Esophagus muscularis mucosa (tissue), 4 donors: ENCODE measurements at regions not wholly inside any gene's neighbourhood (a gene's known extent, or its start where the extent isn't known, plus 50 kb on each side); places are given as distances from the start of the nearest gene placed in this dataset.

Source experiments
- DNase-seq: peaks from one replicate; pipeline ENCODE4 v3.0.0-alpha.2; 2017; ENCODE audit errors: extremely low spot score
- H3K27ac ChIP-seq, 4 donors: fragments of 200-600 bp; sonication (generic); replicated peaks in 1 of 4; 1 replicate in 3 of 4; 2 replicates in 1 of 4; pipeline ENCODE4 v1.5.1; 2016 to 2019; ENCODE audit warnings: mild to moderate bottlenecking in 1 of 4
- H3K27me3 ChIP-seq, 4 donors: fragments of 200-600 bp; sonication (generic); one replicate each; pipeline versions ENCODE4 v1.5.1 to v1.6.0; 2016 to 2019
- H3K36me3 ChIP-seq, 4 donors: fragments of 200-600 bp; sonication (generic); one replicate each; pipeline ENCODE4 v1.5.1; 2016 to 2019
- H3K4me1 ChIP-seq, 4 donors: fragments of 200-600 bp; sonication (generic); one replicate each; pipeline ENCODE4 v1.5.1; 2016 to 2019
- H3K4me3 ChIP-seq, 4 donors: fragments of 200-600 bp; sonication (generic); 1 replicate in 2 of 4; 2 replicates in 2 of 4; pipeline ENCODE4 v1.5.1; 2016 to 2019; ENCODE audit warnings: mild to moderate bottlenecking in 4 of 4, moderate library complexity in 1 of 4
- H3K9me3 ChIP-seq, 4 donors: fragments of 200-600 bp; sonication (generic); 1 replicate in 3 of 4; 2 replicates in 1 of 4; pipeline ENCODE4 v1.5.1; 2016 to 2019
- EP300 ChIP-seq: sonication (generic); formaldehyde crosslinking; IDR thresholded peaks from one replicate; pipeline ENCODE4 v1.6.1; 2017; ENCODE audit warnings: antibody characterized with exemption
- POLR2A ChIP-seq: fragments of 450-650 bp; IDR thresholded peaks from one replicate; pipeline ENCODE4 v1.6.1; 2017; ENCODE audit warnings: antibody characterized with exemption, moderate library complexity, mild to moderate bottlenecking, low read depth
- POLR2AphosphoS5 ChIP-seq, 2 donors: sonication (generic); formaldehyde crosslinking; IDR thresholded peaks; one replicate each; pipeline ENCODE4 v1.6.1; 2017; ENCODE audit warnings: antibody characterized with exemption in 2 of 2
- WGBS: methylation state at CpG from one replicate; pipeline ENCODE4 v1.1.5; 2018; 5-methylcytosine and 5-hydroxymethylcytosine counted together
- intact Hi-C: fragments of 100-400 bp; cut with DNase I; formaldehyde crosslinking; loops from one replicate; pipeline ENCODE4 v1.15.1; 2023
- TF ChIP-seq, protein P1 (sequence below), 3 experiments: fragments of 200-600 bp in 2 of 3; fragments of 450-650 bp in 1 of 3; sonication (generic) in 2 of 3; IDR thresholded peaks; one replicate each; pipeline ENCODE4 v1.5.1; 2017 to 2019; ENCODE audit warnings: antibody characterized with exemption in 3 of 3, mild to moderate bottlenecking in 2 of 3, moderate library complexity in 1 of 3

DNA sequence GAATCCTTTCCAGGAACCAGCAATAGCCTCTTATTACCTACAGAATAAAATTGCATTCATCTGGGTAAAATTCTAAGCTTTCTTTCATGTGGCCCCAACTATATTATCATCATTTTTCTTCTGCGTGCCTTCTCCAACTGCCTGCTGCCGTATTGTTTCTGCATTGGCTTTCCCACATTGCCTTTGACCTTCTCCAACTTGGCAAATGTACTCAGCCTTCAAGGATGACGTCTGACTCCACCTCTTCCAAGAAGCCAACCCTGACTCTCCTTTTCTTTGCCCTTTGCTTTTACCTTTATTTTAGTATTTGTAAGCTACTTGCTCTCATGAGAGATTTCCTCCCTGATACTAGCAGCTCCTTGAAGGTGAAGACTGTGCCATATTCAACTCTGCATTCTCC lies 200.4 kb upstream of the FAM9B start:
- H3K36me3 ChIP-seq = no peaks in the 10 kb centered on the region
- no peaks in the 10 kb centered on the region for H3K27me3 ChIP-seq
- intact Hi-C loops = no loop called here
- H3K4me1 ChIP-seq = no peaks in the 10 kb centered on the region
- TF ChIP-seq POLR2AphosphoS5 (IDR thresholded peaks at IDR 0.05) (no peak), EP300 (no peak), POLR2A (no peak)
- TF ChIP-seq, protein P1, sequence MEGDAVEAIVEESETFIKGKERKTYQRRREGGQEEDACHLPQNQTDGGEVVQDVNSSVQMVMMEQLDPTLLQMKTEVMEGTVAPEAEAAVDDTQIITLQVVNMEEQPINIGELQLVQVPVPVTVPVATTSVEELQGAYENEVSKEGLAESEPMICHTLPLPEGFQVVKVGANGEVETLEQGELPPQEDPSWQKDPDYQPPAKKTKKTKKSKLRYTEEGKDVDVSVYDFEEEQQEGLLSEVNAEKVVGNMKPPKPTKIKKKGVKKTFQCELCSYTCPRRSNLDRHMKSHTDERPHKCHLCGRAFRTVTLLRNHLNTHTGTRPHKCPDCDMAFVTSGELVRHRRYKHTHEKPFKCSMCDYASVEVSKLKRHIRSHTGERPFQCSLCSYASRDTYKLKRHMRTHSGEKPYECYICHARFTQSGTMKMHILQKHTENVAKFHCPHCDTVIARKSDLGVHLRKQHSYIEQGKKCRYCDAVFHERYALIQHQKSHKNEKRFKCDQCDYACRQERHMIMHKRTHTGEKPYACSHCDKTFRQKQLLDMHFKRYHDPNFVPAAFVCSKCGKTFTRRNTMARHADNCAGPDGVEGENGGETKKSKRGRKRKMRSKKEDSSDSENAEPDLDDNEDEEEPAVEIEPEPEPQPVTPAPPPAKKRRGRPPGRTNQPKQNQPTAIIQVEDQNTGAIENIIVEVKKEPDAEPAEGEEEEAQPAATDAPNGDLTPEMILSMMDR (IDR thresholded peaks at IDR 0.05) = no peak
- H3K9me3 ChIP-seq = no peaks in the 10 kb centered on the region
- no peak overlapping the region for H3K27ac ChIP-seq
- H3K4me3 ChIP-seq = no peak overlapping the region
- no peak for DNase-seq
- 81% methylated on average over 3 of the region's 3 CpGs for WGBS

DNA sequence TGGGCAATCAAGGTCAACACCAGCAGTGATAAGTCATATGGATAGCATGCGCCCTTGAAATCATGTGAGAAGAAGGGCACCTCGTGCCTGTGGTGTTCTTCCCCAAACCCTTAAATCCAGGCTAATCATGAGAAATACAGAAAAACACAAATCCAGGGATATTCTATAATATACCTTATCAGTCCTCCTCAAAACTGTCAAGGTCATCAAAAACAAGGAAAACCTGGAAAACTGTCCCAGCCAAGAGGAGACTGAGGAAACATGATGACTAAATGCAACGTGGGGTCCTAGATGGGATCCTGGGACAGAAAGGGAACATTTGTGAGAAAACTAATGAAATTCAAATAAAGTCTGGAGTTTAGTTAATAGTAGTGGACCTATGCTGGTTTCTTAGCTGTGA lies 201.8 kb upstream of the FAM9B start:
- H3K36me3 ChIP-seq = no peaks in the 10 kb centered on the region
- TF ChIP-seq POLR2A = no peak
- H3K4me3 ChIP-seq = no peak overlapping the region
- intact Hi-C loops = no loop called here
- H3K9me3 ChIP-seq = no peaks in the 10 kb centered on the region
- no peak overlapping the region for H3K27ac ChIP-seq
- DNase-seq = no peak
- H3K27me3 ChIP-seq = no peaks in the 10 kb centered on the region
- 77% methylated on average over 3 of the region's 3 CpGs for WGBS
- no peaks in the 10 kb centered on the region for H3K4me1 ChIP-seq

DNA sequence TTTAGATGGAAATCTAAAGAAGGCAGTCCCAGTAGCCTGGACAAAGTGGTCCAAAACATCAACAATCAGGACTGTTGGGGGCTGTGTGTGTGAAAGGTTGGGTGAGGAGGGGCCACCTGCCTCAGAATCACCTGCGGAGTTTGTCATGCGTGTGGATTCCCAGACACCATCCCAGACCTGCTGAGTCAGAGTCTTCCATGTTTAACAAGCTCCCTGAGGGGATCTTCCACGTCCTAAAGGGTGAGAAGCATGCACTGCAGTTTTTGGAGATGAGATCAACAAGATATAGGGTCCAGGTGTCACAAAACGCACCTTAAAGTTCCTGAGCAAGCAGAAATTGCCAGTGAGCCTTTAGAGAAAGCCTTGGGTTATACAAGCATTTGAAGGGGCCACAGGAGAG lies 207.0 kb upstream of the FAM9B start:
- 67% methylated on average over 4 of the region's 4 CpGs for WGBS
- TF ChIP-seq POLR2A (no peak), POLR2AphosphoS5 (IDR thresholded peaks at IDR 0.05) (no peak), EP300 (no peak)
- TF ChIP-seq, protein P1 (IDR thresholded peaks at IDR 0.05) = no peak
- no peak for DNase-seq
- Histone ChIP-seq H3K36me3 (no peaks in the 10 kb centered on the region), H3K4me1 (no peaks in the 10 kb centered on the region), H3K4me3 (no peak overlapping the region), H3K27ac (no peak overlapping the region), H3K9me3 (no peaks in the 10 kb centered on the region), H3K27me3 (no peaks in the 10 kb centered on the region)
- intact Hi-C loops = no loop called here

DNA sequence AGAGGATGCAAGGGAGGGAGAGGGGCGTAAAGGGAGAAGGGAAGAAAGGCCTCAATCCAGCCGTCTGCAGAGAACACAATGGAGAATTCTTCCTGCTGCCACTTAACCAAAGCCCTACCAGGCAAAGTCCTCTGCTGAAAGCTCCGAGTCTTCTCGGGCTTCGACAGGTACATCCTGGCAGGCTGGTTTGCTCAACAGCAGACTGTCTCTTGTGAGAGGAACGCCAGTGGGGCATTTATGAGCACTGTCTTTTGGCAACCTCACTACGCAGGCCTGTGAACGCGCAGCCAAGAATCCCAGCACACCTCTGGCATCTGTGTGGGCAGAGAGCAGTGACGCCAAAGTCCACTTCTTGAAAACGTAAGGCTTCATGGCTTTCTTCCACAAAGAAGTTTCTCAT lies 207.5 kb upstream of the FAM9B start:
- H3K36me3 ChIP-seq = no peaks in the 10 kb centered on the region
- H3K9me3 ChIP-seq = no peaks in the 10 kb centered on the region
- 88% methylated on average over 11 of the region's 11 CpGs for WGBS
- intact Hi-C loops = no loop called here
- no peak for DNase-seq
- TF ChIP-seq POLR2A = no peak
- TF ChIP-seq, protein P1 (IDR thresholded peaks at IDR 0.05) = no peak
- no peak for TF ChIP-seq POLR2AphosphoS5 (IDR thresholded peaks at IDR 0.05)
- no peak for TF ChIP-seq EP300
- no peaks in the 10 kb centered on the region for H3K27me3 ChIP-seq
- H3K4me1 ChIP-seq = no peaks in the 10 kb centered on the region
- H3K27ac ChIP-seq = no peak overlapping the region
- H3K4me3 ChIP-seq = no peak overlapping the region

DNA sequence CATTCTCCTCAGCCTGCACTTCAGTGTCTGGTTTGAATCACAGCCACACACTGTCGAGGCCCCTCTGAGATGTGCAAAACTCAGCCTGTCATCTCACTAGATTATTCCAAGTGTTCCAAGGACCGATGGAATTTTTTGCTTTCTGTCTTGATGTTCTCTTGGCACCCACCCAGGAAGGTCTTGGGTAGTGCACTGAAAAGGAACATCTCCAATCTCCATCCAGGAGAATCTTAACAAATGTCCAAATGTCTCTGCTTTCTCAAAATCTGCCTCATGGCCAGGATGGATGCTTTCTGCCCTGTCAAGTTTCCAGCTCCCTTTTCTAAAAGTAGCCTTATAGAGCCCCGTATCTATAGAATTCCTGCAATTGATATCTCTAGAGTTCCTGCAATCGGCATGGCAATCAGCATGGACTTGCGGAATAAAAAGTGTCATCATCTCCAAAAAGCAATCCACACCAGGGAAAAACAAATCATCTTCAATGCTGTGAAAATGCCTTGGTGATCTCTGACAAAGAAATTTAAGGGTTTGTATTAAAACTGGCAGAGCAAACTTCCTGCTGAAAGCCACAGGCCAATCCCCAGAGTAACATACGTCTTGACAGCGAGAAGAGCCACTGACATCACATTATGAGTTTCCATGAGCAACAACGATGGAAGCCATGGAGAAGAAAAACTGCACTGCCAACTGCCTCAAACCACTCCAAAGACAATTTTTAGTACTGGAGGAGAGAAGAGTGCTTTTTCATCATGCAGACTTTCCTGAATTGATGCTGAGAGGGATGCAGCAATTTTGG lies 215.3 kb upstream of the FAM9B start:
- no peaks in the 10 kb centered on the region for H3K4me1 ChIP-seq
- no peaks in the 10 kb centered on the region for H3K36me3 ChIP-seq
- no peak overlapping the region for H3K4me3 ChIP-seq
- H3K9me3 ChIP-seq = no peaks in the 10 kb centered on the region
- no peak overlapping the region for H3K27ac ChIP-seq
- TF ChIP-seq POLR2A (no peak), EP300 (no peak), POLR2AphosphoS5 (IDR thresholded peaks at IDR 0.05) (no peak)
- TF ChIP-seq, protein P1 (IDR thresholded peaks at IDR 0.05) = no peak
- no peak for DNase-seq
- 62% methylated on average over 8 of the region's 8 CpGs for WGBS
- no peaks in the 10 kb centered on the region for H3K27me3 ChIP-seq
- intact Hi-C loops = no loop called here
